ENCODE measurements at regions not wholly inside any gene's neighbourhood (a gene's known extent, or its start where the extent isn't known, plus 50 kb on each side); places are given as distances from the start of the nearest gene placed in this dataset.

DNA sequence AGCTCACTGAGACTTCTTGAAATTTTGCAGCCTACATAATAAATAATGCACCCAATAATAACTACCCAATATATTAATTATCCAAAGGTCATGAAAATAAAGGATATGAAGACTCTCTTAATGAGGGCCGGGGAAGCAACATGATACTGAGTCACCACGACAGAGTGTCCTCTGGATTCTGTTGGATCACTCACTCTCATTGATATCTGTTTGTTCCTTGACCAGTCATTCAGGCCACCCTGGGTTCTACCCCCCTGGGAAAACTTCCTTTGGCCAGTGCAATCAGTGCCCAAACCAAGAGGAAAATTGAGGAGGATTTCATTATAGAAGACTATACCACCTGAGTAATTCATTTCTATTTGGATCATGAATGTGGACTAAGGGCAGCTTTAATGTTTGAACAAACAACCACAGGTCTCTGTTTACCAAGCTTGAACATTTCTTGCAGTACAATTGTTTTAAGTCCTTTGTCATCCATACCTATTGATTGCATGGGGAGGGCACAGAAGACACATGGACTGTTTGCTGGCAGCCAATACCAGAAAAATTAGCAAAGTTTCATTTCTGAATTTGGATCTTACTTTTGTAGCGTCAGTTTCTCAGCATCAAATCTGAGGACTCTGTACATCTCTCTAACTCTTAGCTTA, 137.2 kb upstream of the FGGY start:
- Histone ChIP-seq H3K36me3 (ENCODE audit: insufficient read depth, low read length) (no peaks in the 10 kb centered on the region), H2AFZ (ENCODE audit: low read length) (no peak overlapping the region), H3K9me3 (ENCODE audit: low read depth, low read length) (peaks cover 3% of the 10 kb centered on the region), H3K4me2 (ENCODE audit: insufficient read depth, low read length) (no peak overlapping the region), H3K27me3 (ENCODE audit: insufficient read depth, low read length) (no peaks in the 10 kb centered on the region), H4K20me1 (ENCODE audit: insufficient read depth, low read length) (no peaks in the 10 kb centered on the region), H3K27ac (ENCODE audit: low read depth, low read length) (no peak overlapping the region), H3K79me2 (ENCODE audit: insufficient read depth, low read length) (no peaks in the 10 kb centered on the region), H3K4me3 (ENCODE audit: insufficient read depth, low read length) (no peak overlapping the region), H3K4me1 (ENCODE audit: insufficient read depth, low read length) (peaks cover 24% of the 10 kb centered on the region)
- TF ChIP-seq, protein P1, sequence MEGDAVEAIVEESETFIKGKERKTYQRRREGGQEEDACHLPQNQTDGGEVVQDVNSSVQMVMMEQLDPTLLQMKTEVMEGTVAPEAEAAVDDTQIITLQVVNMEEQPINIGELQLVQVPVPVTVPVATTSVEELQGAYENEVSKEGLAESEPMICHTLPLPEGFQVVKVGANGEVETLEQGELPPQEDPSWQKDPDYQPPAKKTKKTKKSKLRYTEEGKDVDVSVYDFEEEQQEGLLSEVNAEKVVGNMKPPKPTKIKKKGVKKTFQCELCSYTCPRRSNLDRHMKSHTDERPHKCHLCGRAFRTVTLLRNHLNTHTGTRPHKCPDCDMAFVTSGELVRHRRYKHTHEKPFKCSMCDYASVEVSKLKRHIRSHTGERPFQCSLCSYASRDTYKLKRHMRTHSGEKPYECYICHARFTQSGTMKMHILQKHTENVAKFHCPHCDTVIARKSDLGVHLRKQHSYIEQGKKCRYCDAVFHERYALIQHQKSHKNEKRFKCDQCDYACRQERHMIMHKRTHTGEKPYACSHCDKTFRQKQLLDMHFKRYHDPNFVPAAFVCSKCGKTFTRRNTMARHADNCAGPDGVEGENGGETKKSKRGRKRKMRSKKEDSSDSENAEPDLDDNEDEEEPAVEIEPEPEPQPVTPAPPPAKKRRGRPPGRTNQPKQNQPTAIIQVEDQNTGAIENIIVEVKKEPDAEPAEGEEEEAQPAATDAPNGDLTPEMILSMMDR (IDR thresholded peaks at IDR 0.05; ENCODE audit: extremely low read depth, low read depth, low read length) = no peak
- no peak for DNase-seq (ENCODE audit: insufficient read length, low spot score, missing footprints)

DNA sequence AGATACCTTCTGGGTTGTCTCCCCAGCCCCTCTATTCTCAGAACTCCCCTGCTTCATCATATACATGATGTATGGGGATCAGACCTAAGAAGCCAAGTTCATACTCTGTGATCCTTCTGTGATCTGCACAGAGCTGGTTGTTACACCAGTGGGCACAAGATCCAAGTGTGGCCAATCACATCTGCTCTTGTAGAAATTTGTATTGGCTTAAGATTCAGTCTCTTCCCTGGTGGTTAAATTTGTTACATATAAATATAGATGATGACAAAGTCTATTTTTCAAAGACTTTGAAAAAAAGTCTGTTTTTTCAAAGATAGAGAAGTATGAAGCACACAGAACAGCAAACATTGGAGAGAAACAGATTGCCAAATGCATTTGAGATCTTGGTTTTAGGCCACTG, 135.8 kb upstream of the FGGY start:
- Histone ChIP-seq H4K20me1 (ENCODE audit: insufficient read depth, low read length) (no peaks in the 10 kb centered on the region), H3K27me3 (ENCODE audit: insufficient read depth, low read length) (no peaks in the 10 kb centered on the region), H3K9me3 (ENCODE audit: low read depth, low read length) (peaks cover 3% of the 10 kb centered on the region), H3K4me2 (ENCODE audit: insufficient read depth, low read length) (no peak overlapping the region), H3K27ac (ENCODE audit: low read depth, low read length) (no peak overlapping the region), H3K4me1 (ENCODE audit: insufficient read depth, low read length) (peaks cover 23% of the 10 kb centered on the region), H2AFZ (ENCODE audit: low read length) (peak overlapping the region; percentile 40), H3K36me3 (ENCODE audit: insufficient read depth, low read length) (no peaks in the 10 kb centered on the region), H3K4me3 (ENCODE audit: insufficient read depth, low read length) (no peak overlapping the region), H3K79me2 (ENCODE audit: insufficient read depth, low read length) (no peaks in the 10 kb centered on the region)
- TF ChIP-seq, protein P1 (IDR thresholded peaks at IDR 0.05; ENCODE audit: extremely low read depth, low read depth, low read length) = no peak
- no peak for DNase-seq (ENCODE audit: insufficient read length, low spot score, missing footprints)

DNA sequence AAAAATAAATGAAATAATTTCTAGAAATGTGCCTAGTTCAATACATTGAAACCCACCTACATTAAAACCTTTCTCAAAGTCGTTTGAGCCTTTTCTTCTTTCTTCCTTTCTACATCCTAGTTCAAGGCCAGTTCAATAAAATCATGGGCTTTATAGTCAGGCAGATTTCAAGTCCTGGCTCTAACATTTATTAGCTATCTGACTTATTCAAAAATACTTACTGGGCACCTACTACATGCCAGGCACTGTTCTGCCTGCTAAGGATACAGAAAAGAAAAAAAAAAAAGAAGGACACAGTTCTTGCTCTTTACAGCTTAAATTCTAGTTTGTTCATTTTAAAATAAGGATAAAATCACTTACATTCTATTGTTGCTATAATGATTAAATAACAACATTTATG, 134.2 kb upstream of the FGGY start:
- Histone ChIP-seq H3K79me2 (ENCODE audit: insufficient read depth, low read length) (no peaks in the 10 kb centered on the region), H3K27ac (ENCODE audit: low read depth, low read length) (no peak overlapping the region), H3K27me3 (ENCODE audit: insufficient read depth, low read length) (no peaks in the 10 kb centered on the region), H3K4me3 (ENCODE audit: insufficient read depth, low read length) (no peak overlapping the region), H2AFZ (ENCODE audit: low read length) (no peak overlapping the region), H3K4me2 (ENCODE audit: insufficient read depth, low read length) (no peak overlapping the region), H3K9me3 (ENCODE audit: low read depth, low read length) (peaks cover 3% of the 10 kb centered on the region), H4K20me1 (ENCODE audit: insufficient read depth, low read length) (no peaks in the 10 kb centered on the region), H3K4me1 (ENCODE audit: insufficient read depth, low read length) (peaks cover 11% of the 10 kb centered on the region), H3K36me3 (ENCODE audit: insufficient read depth, low read length) (no peaks in the 10 kb centered on the region)
- DNase-seq (ENCODE audit: insufficient read length, low spot score, missing footprints) = no peak
- TF ChIP-seq, protein P1 (IDR thresholded peaks at IDR 0.05; ENCODE audit: extremely low read depth, low read depth, low read length) = no peak

DNA sequence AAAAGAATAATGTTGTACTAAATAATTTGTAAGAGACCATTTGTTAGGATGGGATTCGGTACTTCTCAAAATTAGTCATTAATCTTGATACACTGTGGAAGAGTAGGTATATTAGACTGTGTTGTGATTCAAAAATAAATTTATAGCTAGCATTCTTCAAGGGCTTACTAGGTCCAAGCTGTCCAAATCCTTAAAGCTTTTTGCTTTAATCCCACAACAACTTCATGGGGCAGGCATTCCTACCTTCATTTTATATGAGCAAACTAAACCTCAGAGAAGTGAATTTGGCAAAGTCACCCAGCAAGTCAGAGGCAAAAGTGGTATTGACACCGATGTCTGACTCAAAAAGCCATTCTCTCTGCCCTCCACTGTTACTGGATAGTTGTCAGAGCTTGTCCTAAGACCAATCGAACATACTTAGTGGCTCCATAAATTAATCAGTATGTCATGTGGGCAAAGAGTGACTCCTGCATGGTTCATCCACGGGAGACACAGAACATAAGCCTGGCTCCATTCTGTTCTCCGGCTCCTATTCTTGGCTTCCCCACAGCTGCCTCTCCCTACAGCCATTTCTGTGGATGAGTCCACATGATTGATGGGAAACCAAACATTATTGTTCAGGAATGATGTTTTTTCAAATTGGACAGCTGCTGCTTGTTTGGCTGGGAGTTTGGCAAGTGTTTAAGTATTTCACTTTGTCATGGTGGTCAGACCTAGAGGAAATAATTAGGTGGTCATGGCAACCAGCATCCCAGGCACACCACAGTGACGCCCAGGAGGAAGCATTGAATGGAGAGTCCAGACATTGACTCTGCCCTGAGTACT, 133.4 kb upstream of the FGGY start:
- H3K27ac ChIP-seq (ENCODE audit: low read depth, low read length) = peak overlapping the region; percentile 60
- DNase-seq (ENCODE audit: insufficient read length, low spot score, missing footprints) = peak; percentile 62
- H3K27me3 ChIP-seq (ENCODE audit: insufficient read depth, low read length) = no peaks in the 10 kb centered on the region
- H3K79me2 ChIP-seq (ENCODE audit: insufficient read depth, low read length) = no peaks in the 10 kb centered on the region
- peaks cover under 1% of the 10 kb centered on the region for H3K9me3 ChIP-seq (ENCODE audit: low read depth, low read length)
- peaks cover 11% of the 10 kb centered on the region for H3K4me1 ChIP-seq (ENCODE audit: insufficient read depth, low read length)
- H3K36me3 ChIP-seq (ENCODE audit: insufficient read depth, low read length) = no peaks in the 10 kb centered on the region
- TF ChIP-seq, protein P1 (IDR thresholded peaks at IDR 0.05; ENCODE audit: extremely low read depth, low read depth, low read length) = no peak
- H3K4me2 ChIP-seq (ENCODE audit: insufficient read depth, low read length) = peak overlapping the region; percentile 12
- H4K20me1 ChIP-seq (ENCODE audit: insufficient read depth, low read length) = no peaks in the 10 kb centered on the region
- H3K4me3 ChIP-seq (ENCODE audit: insufficient read depth, low read length) = no peak overlapping the region
- peak overlapping the region; percentile 55 for H2AFZ ChIP-seq (ENCODE audit: low read length)

All from osteoblast (primary cell).